ENCODE measurements at regions not wholly inside any gene's neighbourhood (a gene's known extent, or its start where the extent isn't known, plus 50 kb on each side); places are given as distances from the start of the nearest gene placed in this dataset.
A peak's percentile ranks its signal among the peaks of the same experiment; 100 is the strongest.

DNA sequence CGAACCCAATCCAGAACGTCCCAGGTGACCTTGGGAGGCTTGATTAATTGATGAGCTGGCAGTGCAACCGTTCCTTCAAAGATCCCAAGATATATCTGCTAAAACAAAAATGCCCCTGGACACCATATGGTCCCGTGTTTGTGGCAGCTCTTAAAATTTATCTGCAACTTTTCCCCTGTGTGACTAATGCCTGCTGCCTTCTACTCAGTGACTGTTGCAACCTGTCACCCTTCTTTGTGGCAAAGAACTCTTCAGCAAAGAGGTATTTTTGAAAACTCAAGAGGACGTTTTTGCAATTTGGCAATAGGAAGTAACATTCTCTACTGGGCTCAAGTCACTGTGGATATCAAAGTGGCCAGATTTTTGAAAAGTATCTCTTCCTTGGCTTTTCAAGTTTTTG lies 75.8 kb upstream of the SOD3 start:
- H3K4me1 ChIP-seq = no peaks in the 10 kb centered on the region
- intact Hi-C loops (cut with DNase I) = no loop called here
- 47 to 50% (median 49%) methylated on average over 5 of the region's 5 CpGs for WGBS, 3 donors
- TF ChIP-seq CTCF (IDR thresholded peaks at IDR 0.05) = no peak
- DNase-seq = no peak
- no peaks in the 10 kb centered on the region for H3K27me3 ChIP-seq (ENCODE audit: insufficient read depth in 3 of 3, low read length in 2 of 3)
- H3K36me3 ChIP-seq (ENCODE audit: insufficient read depth in 1 of 2, low read depth in 1 of 2) = no peaks in the 10 kb centered on the region
- H3K4me3 ChIP-seq = no peak overlapping the region
- H3K27ac ChIP-seq = no peak overlapping the region
- H3K9me3 ChIP-seq = peaks cover 4% of the 10 kb centered on the region
- ATAC-seq = no peak

GRCh38 chr4:24720436-24720835 lies 74.9 kb upstream of the SOD3 start:
- intact Hi-C loops (cut with DNase I) = no loop called here
- no peak for DNase-seq
- Histone ChIP-seq H3K4me3 (no peak overlapping the region), H3K27me3 (ENCODE audit: insufficient read depth in 3 of 3, low read length in 2 of 3) (no peaks in the 10 kb centered on the region), H3K9me3 (peaks cover 4% of the 10 kb centered on the region), H3K27ac (no peak overlapping the region), H3K36me3 (ENCODE audit: insufficient read depth in 1 of 2, low read depth in 1 of 2) (no peaks in the 10 kb centered on the region), H3K4me1 (no peaks in the 10 kb centered on the region)
- ATAC-seq = no peak
- TF ChIP-seq CTCF (IDR thresholded peaks at IDR 0.05) = no peak
- 68 to 73% (median 72%) methylated on average over 1 of the region's 1 CpG for WGBS, 3 donors

DNA sequence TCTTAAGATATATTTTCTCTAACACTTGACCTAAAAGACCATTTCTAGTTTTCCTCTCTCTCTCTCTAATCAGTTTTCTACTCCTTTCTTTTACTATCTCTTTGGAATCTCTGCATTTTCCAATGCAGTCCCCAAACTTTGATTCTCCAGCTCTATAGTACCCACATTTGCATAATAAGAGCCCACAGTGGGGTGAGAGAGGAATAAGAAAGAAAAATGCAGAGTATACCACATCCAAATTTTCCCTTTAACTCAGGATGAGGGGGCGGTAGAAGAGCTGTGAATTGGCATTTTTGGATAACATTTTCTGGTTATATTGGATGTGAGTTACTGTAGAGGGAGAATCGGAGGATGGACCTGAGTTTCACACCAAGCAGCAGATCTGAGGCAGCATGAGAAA lies 74.4 kb upstream of the SOD3 start:
- TF ChIP-seq CTCF (IDR thresholded peaks at IDR 0.05) = no peak
- ATAC-seq (no peak), DNase-seq (no peak)
- Histone ChIP-seq H3K4me1 (no peaks in the 10 kb centered on the region), H3K4me3 (no peak overlapping the region), H3K9me3 (no peaks in the 10 kb centered on the region), H3K36me3 (ENCODE audit: insufficient read depth in 1 of 2, low read depth in 1 of 2) (no peaks in the 10 kb centered on the region), H3K27ac (no peak overlapping the region), H3K27me3 (ENCODE audit: insufficient read depth in 3 of 3, low read length in 2 of 3) (no peaks in the 10 kb centered on the region)
- WGBS, 3 donors = 72 to 82% (median 80%) methylated on average over 2 of the region's 2 CpGs
- intact Hi-C loops (cut with DNase I) = no loop called here

GRCh38 chr4:24722026-24722568 lies 73.3 kb upstream of the SOD3 start:
- no peak for TF ChIP-seq CTCF (IDR thresholded peaks at IDR 0.05)
- H3K27me3 ChIP-seq (ENCODE audit: insufficient read depth in 3 of 3, low read length in 2 of 3) = no peaks in the 10 kb centered on the region
- H3K9me3 ChIP-seq = no peaks in the 10 kb centered on the region
- H3K4me1 ChIP-seq = no peaks in the 10 kb centered on the region
- no peak for DNase-seq
- no peak overlapping the region for H3K27ac ChIP-seq
- no peaks in the 10 kb centered on the region for H3K36me3 ChIP-seq (ENCODE audit: insufficient read depth in 1 of 2, low read depth in 1 of 2)
- H3K4me3 ChIP-seq = no peak overlapping the region
- WGBS, 3 donors = 67 to 86% (median 81%) methylated on average over 4 of the region's 4 CpGs
- intact Hi-C loops (cut with DNase I) = no loop called here
- ATAC-seq = peak in 2 of 4 donors; percentile 32 to 71
